Ovary (tissue), 7 donors: ENCODE measurements at regions not wholly inside any gene's neighbourhood (a gene's known extent, or its start where the extent isn't known, plus 50 kb on each side); places are given as distances from the start of the nearest gene placed in this dataset.

Experiments used
- DNase-seq, 5 donors: peaks; one replicate each; pipeline ENCODE4 v3.0.0-alpha.2; 2019 to 2020
- H3K27ac ChIP-seq, 2 donors: fragments of 200-600 bp; one replicate each; pipeline versions ENCODE4 v1.5.1 to v1.8.0; 2019 to 2022
- H3K27me3 ChIP-seq: fragments of 200-600 bp; one replicate; pipeline ENCODE4 v1.8.0; 2022
- H3K36me3 ChIP-seq: fragments of 200-600 bp; sonication (generic); one replicate; pipeline ENCODE4 v1.5.1; 2019
- H3K4me1 ChIP-seq: one replicate; pipeline ENCODE4 v1.8.1; 2013; ENCODE audit warnings: mild to moderate bottlenecking, moderate library complexity; ENCODE audit not compliant: insufficient read depth
- H3K4me3 ChIP-seq: fragments of 200-600 bp; sonication (generic); one replicate; pipeline ENCODE4 v1.5.1; 2017
- H3K9me3 ChIP-seq, 2 donors: fragments of 200-600 bp in 1 of 2; sonication (generic) in 1 of 2; one replicate each; pipeline versions ENCODE4 v1.5.1 to v1.8.1; 2013 to 2019; ENCODE audit warnings: mild to moderate bottlenecking in 1 of 2, moderate library complexity in 1 of 2
- CTCF ChIP-seq, 3 donors: fragments of 450-650 bp in 2 of 3; fragments of 200-600 bp in 1 of 3; IDR thresholded peaks; one replicate each; pipeline versions ENCODE4 v1.5.1 to v1.8.0; 2016 to 2022; ENCODE audit warnings: antibody characterized with exemption in 3 of 3, mild to moderate bottlenecking in 1 of 3
- EP300 ChIP-seq: sonication (generic); formaldehyde crosslinking; IDR thresholded peaks from one replicate; pipeline ENCODE4 v1.6.1; 2017; ENCODE audit warnings: antibody characterized with exemption
- POLR2A ChIP-seq: fragments of 450-650 bp; IDR thresholded peaks from one replicate; pipeline ENCODE4 v1.6.1; 2017; ENCODE audit warnings: antibody characterized with exemption, mild to moderate bottlenecking, moderate library complexity
- WGBS, 3 donors: extraction: QIAGEN DNeasy Blood & Tissue Kit in 1 of 3; methylation state at CpG; one replicate each; pipeline versions ENCODE4 v1.1.5 to v1.1.7; 2013 to 2017; 5-methylcytosine and 5-hydroxymethylcytosine counted together
- intact Hi-C, 4 donors: fragments of 100-400 bp; cut with DNase I; formaldehyde crosslinking; loops; one replicate each; pipeline versions ENCODE4 v1.11.0 to v1.15.1; 2022 to 2023
- donor health status: DM: no; HTN: no; CAD: no; lungs with moderate emphysema.
- donor health status: DM: no; HTN: no; CAD: no.
- donor health status: Bipolar disorder and iron deficiency.
- donor health status: DM: no; HTN: no; CAD: no.
- donor health status: DM: yes; HTN: yes; CAD: no.

DNA sequence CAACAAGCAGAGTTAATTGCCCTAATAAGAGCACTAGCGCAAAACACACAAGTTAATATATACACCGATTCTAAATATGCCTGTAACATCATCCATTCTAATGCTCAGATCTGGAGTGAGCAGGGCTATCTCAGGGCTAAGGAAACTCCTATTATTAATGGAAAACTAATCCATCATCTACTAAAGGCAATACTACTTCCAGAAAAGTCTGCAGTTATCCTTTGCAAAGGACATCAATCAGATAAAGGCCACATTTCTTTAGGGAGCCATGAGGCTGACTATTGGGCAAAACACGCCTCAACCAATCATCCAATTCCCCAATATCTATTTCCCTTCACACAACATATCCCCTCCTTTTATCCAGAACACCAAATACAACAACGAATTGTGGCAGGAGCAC, 1032.3 kb upstream of the NUDT12 start:
- Histone ChIP-seq H3K27me3 (no peaks in the 10 kb centered on the region), H3K36me3 (no peaks in the 10 kb centered on the region), H3K9me3 (no peaks in the 10 kb centered on the region), H3K4me3 (no peak overlapping the region), H3K27ac (no peak overlapping the region), H3K4me1 (no peaks in the 10 kb centered on the region)
- 92 to 95% (median 95%) methylated on average over 4 of the region's 4 CpGs for WGBS, 3 donors
- DNase-seq = no peak
- TF ChIP-seq POLR2A = no peak
- TF ChIP-seq CTCF (IDR thresholded peaks at IDR 0.05) = no peak
- no peak for TF ChIP-seq EP300
- intact Hi-C loops = no loop called here

GRCh38 chr5:104576677-104577076, 1014.1 kb upstream of the NUDT12 start:
- Histone ChIP-seq H3K27me3 (no peaks in the 10 kb centered on the region), H3K4me1 (no peaks in the 10 kb centered on the region), H3K27ac (no peak overlapping the region), H3K4me3 (no peak overlapping the region), H3K36me3 (no peaks in the 10 kb centered on the region), H3K9me3 (no peaks in the 10 kb centered on the region)
- DNase-seq = no peak
- 69 to 71% (median 71%) methylated on average over 5 of the region's 5 CpGs for WGBS, 3 donors
- TF ChIP-seq CTCF (IDR thresholded peaks at IDR 0.05) (no peak), EP300 (no peak), POLR2A (no peak)
- intact Hi-C loops = no loop called here

DNA sequence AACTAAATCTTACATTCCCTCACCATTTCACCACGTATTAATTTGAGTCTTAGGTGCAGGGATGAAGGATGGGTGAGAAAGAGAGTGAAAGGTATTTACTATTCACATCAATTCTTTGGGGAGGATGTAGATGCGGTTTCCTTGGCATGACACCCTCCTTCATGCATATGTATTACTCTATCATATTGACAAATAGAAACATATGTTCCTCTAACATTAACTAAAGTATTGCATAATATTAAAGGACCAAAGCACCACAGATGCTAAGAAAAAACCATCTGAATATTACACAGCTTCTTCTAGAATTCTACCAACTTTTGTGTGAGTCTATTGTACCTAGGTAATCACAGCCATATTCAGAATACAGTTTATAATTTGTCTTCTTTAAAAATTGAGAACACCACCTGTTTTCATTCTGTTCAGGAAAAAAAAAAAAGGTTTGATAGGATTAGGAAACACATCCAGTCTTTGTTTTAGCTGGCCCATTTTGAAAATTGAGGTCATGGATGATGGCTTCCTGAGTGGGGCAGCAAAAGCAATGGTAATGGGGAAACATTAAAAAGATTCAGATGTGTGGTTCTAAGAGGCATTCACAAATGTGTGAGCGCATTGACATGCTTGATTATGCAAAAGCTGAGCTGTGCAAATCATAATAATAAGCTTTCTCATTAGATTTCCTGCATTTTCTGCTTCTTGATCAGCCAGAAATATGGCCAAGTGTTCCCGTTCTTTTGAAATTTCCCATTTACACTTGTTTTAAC, 1011.5 kb upstream of the NUDT12 start:
- WGBS, 3 donors = 85 to 95% (median 88%) methylated on average over 4 of the region's 4 CpGs
- Histone ChIP-seq H3K27me3 (no peaks in the 10 kb centered on the region), H3K27ac (no peak overlapping the region), H3K4me3 (no peak overlapping the region), H3K36me3 (no peaks in the 10 kb centered on the region), H3K4me1 (no peaks in the 10 kb centered on the region), H3K9me3 (no peaks in the 10 kb centered on the region)
- DNase-seq = no peak
- intact Hi-C loops = no loop called here
- TF ChIP-seq EP300 (no peak), CTCF (IDR thresholded peaks at IDR 0.05) (no peak), POLR2A (no peak)

- Histone ChIP-seq H3K4me3 (no peak overlapping the region), H3K9me3 (no peaks in the 10 kb centered on the region), H3K27me3 (no peaks in the 10 kb centered on the region), H3K27ac (no peak overlapping the region), H3K36me3 (no peaks in the 10 kb centered on the region), H3K4me1 (no peaks in the 10 kb centered on the region)
- 78 to 89% (median 85%) methylated on average over 1 of the region's 1 CpG for WGBS, 3 donors
- TF ChIP-seq EP300 (no peak), POLR2A (no peak), CTCF (IDR thresholded peaks at IDR 0.05) (no peak)
- no peak for DNase-seq
- intact Hi-C loops = no loop called here
Measured at GRCh38 chr5:104569621-104570020, 1007.0 kb upstream of the NUDT12 start.
